ENCODE measurements at regions not wholly inside any gene's neighbourhood (a gene's known extent, or its start where the extent isn't known, plus 50 kb on each side); places are given as distances from the start of the nearest gene placed in this dataset.
A peak's percentile ranks its signal among the peaks of the same experiment; 100 is the strongest.

DNA sequence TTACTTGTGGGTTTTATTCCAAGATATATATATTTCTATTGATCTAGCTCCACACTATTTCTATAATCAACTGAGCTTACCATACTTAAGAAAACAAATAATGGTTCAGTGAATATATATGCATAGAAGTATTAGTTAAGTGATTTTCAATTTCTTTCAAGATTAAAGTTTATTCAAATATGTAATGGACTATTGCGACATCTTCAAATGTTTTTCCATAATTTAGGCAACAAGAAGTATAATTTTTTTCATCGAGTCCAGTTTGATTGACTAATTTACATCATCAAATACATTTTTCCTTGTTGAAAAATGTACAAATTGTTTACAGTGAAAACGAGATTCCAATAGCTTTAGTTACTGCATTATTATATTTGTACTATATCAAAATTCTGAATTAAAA lies 528.6 kb downstream of the PTPRC start:
- no peak for DNase-seq

DNA sequence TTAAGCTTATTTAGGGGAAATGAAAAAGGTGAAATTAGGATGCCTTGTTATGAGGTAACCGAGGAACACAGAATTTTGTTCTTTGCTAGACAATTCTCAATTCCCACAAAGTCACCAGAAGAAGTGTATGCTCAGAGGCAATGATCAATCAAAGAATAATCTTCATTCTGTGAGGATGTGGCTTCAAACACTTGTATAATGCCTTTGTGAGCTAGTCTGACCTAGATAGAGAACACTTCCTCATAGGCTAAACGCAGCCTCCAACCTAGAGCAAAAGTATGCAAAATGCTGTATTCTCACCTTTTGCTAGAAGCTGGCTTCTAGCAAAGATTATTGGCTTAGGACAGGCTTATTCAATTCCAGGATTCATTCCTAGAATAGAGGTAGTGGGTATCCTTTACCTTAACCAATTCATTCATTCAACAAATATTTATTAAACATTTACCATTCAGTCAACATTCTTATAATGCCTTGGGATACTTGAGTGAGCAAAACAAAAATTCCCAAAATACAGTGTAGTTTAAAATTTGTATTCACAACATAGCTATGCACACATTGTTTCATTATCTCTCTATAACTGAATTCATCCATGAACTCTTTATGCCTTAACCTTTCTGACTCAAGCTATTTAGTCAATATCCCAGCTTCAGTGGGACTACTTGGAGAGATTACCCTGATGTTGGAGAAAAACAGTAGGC lies 530.2 kb downstream of the PTPRC start:
- DNase-seq = no peak

DNA sequence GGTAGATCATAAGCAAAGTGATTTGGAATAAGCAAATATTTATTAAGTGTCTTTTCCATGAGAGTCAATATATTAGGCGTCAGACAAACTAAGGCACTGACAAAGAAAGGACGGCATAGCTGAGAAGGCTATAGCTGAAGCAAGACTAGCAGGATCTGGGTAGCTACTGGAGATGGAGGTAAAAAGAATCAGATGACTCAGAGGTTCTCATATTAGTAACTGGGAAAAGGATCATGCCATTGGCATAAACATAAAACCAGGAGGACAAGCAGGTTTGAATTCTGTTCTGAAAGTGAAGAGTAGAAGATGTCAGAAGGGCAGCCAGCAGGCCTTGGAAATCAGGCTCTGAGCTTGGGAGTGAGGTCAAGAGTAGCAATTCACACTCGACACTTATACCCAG lies 531.9 kb downstream of the PTPRC start:
- no peak for DNase-seq

DNA sequence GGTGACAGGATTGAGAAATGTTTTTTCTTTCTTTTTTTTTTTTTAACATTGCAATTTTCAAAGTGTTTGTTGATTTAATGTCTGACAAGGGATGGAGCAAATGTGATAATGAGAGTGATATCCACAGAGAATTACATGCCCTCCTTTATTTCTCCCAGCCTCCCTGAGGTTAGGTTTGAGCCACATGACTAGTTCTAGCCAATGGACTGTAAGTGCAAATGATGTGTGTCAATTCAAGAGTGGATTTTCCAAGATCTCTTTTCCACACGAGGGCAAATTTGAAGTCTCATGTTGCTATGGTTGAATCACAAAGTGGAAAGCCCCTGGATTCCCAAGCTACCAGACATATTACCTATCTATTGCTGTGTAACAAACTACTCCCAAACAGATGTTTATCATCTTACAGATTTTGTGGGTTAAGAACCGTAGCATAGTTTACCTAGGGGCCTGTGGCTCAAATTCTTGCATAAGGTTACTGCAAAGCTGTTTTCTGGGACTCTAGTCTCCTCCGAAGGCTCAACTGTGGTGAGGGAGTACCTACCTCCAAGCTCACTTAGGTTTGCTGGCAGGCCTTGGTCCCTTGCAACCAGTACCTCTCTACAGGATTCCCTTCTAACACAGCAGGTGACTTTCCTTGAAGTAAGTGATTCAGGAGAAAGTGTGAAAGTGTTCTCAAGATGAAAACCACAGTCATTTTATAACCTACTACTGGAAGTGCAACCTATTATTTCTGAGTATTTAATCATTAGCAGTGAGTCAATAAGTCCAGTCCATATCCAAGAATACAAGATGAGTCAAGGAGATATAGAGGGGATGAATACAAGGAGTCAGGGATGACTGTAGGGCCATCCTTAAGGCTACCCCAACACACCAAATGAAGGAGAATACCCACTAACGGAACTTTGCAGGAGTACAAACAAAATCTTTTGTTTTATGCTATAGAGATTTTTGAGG lies 533.6 kb downstream of the PTPRC start:
- DNase-seq = peak; percentile 2

GRCh38 chr1:199173356-199173755 lies 534.5 kb downstream of the PTPRC start:
- DNase-seq = peak; percentile 52

- DNase-seq = no peak
These were observed 535.5 kb downstream of the PTPRC start for GRCh38 chr1:199174336-199174735.

- DNase-seq = no peak
These were observed 537.9 kb downstream of the PTPRC start for GRCh38 chr1:199176713-199177112.

DNA sequence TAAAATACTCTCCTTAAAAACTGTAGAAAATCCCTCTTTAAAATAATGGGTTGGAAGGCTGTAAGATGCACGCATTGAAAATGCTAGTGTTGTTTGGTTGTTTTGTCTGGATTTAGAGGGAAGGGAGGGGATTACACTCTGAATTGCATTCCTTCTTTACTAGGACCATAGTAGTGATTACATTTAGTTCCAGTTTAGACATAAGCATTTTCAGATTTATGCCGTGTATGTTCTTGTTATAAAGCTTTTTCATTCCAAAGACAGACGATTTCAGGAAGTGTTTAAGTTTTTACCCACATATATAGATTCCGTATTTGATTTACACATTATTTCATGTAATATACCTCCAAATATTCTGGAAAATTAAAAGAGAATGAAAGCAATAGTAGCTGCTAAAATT lies 538.4 kb downstream of the PTPRC start:
- DNase-seq = no peak

GRCh38 chr1:199178646-199179045 lies 539.8 kb downstream of the PTPRC start:
- DNase-seq = no peak

DNA sequence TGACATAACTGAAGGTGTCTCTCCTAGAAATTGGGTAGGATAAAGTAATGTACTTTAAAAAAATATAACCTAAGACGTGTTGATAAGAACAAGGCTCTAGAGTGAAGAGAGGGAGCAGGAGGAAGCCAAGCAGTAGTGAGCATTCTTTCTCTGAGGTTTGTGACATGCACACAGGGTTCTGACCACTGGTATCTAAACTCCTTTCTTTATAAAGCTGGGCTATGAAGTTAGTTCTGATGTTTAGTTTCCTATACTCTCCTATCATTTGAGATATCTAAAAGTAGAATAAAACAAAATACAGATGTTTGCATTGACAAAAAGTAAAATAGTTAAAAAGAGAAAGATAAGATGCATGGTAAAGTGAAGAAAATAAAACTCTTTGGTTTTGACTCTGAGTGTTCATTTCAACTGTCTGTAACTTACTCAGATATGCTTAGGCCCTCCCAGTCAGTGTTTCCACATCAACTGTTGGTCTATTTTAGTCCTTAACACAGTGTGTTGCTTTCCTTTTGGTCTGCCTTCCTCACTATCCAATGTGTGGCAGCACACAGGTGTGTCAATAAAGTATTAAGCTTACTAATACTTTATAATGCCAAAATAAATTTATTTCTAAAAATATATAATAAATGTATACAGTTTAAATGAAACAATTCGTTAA lies 543.5 kb downstream of the PTPRC start:
- DNase-seq = no peak

DNA sequence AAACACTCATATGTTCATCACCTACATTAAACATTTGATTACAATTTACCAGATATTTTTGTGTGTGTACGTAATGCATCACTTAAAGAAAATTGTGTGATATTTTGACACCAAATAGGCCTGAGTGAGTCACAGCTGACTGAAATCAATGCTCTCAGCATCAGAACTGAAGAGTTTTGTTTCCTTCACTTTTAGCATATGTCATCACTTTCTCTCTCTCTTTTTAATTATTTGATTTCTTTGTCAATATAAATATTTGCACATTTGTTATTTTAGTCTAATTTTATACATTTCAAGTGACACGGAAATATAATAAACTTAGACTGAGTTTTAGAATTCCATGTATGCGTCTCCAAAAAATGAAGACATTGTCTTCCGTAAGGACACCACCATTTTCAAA lies 545.3 kb downstream of the PTPRC start:
- no peak for DNase-seq

GRCh38 chr1:199194862-199195261 lies 556.0 kb downstream of the PTPRC start:
- no peak for DNase-seq

DNA sequence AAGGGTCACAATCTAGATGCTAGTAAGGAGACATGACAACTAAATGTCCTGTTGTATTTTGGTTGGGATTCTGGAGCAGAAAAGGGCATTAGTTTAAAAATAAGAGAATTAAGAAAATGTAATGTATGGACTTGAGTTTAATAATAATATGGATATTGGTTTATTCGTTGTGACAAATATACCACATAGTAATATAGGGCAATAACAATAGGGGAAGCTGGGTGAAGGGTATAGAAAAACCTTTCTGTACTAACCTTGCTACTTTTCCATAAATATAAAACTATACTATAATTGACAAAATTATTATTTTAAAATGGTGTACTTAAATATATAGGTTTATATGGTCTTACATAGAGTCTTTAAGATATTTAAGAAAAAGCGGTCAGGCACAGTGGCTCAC lies 558.9 kb downstream of the PTPRC start:
- no peak for DNase-seq

GRCh38 chr1:199202331-199202730 lies 563.5 kb downstream of the PTPRC start:
- DNase-seq = no peak

GRCh38 chr1:199204231-199204630 lies 565.4 kb downstream of the PTPRC start:
- no peak for DNase-seq

DNA sequence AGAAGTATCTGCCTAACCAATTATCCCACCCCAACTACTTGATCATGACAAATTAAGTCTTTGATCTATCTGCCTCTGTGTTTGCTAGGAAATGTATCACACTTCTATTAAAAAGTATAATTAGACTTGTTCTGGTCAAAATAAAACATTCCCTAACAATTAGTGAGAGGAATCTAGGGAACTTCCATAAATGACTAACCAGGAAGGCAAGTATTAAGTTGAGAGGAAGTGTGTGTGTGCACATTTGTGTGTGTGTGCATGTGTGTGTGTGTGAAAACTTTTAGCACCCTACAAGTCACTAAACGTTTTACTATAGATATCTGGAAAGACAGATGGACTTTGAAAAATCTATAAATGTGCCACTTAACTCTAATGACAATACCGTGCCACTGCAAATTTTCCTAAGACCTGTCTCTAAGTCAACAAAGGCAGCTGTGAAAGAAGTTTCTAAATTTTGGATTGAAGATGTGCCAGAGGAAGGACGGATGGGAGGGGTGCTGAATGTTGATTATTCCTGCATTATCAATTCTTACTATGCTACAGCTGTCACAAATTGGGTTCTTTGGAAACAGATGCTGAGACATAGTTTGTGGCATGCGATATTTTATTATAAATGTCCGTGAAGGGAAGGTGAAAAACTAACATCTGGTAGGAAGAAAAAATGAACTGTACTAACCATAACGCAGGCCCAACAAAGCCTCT lies 567.1 kb downstream of the PTPRC start:
- peak; percentile 35 for DNase-seq

DNA sequence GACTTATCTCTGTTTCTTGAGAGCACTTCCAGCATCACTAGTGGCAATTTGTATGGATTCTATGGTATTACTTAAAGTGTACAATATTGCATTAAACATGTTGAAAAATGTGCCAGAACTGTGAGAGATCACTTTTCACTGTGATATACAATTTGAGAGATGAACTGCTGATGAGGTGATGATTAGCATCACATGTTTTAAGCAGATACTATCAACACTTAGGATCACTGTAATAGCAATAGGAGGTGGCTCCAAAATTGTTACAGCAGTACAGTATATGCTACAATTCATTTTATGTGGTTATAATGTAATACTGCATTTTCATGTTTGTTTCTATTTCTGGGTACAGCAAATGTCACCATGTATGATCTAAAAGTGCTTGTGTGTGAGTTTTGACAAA lies 570.0 kb downstream of the PTPRC start:
- no peak for DNase-seq

DNA sequence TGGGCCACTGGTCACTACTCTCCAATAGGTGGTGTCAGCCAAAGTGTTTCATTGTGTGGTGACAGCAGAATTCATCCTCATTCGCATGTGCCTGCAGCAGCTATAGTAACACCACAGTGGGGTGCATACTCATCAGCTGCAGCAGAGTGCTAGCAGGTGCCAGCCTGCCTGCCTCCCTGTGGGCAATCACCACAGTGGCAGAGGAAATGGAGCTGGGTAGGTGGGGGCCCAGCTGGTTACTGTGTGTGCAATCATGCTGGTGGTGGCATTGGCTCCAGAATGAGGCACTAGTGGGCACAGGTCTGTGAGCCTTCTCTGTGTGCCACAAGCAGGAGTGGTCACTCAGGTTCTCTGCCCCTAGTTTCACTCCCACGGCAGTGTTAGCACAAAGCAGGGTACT lies 579.2 kb downstream of the PTPRC start:
- DNase-seq = no peak

GRCh38 chr1:199218533-199218932 lies 579.7 kb downstream of the PTPRC start:
- DNase-seq = no peak

GRCh38 chr1:199220031-199220430 lies 581.2 kb downstream of the PTPRC start:
- no peak for DNase-seq

GRCh38 chr1:199221371-199222150 lies 582.7 kb downstream of the PTPRC start:
- no peak for DNase-seq

- no peak for DNase-seq
These were observed 585.1 kb downstream of the PTPRC start for GRCh38 chr1:199223936-199224335.

Measured in fibroblast of skin of abdomen (primary cell).